ENCODE measurements at regions not wholly inside any gene's neighbourhood (a gene's known extent, or its start where the extent isn't known, plus 50 kb on each side); places are given as distances from the start of the nearest gene placed in this dataset.
A peak's percentile ranks its signal among the peaks of the same experiment; 100 is the strongest.

GRCh38 chr13:89936256-89936655 is 1411.2 kb upstream of the MIR17HG start:
- no peak for DNase-seq

- no peak for DNase-seq
Measured at GRCh38 chr13:89937420-89937819, 1410.1 kb upstream of the MIR17HG start.

- DNase-seq: no peak
Measured at GRCh38 chr13:89940383-89940782, 1407.1 kb upstream of the MIR17HG start.

- DNase-seq: no peak
Measured at GRCh38 chr13:89943139-89943538, 1404.3 kb upstream of the MIR17HG start.

GRCh38 chr13:89950225-89950624 is 1397.3 kb upstream of the MIR17HG start:
- no peak for DNase-seq

GRCh38 chr13:89951341-89951740 is 1396.1 kb upstream of the MIR17HG start:
- peak; percentile 2 for DNase-seq

GRCh38 chr13:89953581-89953980 is 1393.9 kb upstream of the MIR17HG start:
- DNase-seq: no peak

- DNase-seq: no peak
Measured at GRCh38 chr13:89955773-89956172, 1391.7 kb upstream of the MIR17HG start.

GRCh38 chr13:89959074-89959473 is 1388.4 kb upstream of the MIR17HG start:
- DNase-seq: no peak

GRCh38 chr13:89965252-89965651 is 1382.2 kb upstream of the MIR17HG start:
- no peak for DNase-seq

- DNase-seq: no peak
Measured at GRCh38 chr13:89966524-89966923, 1381.0 kb upstream of the MIR17HG start.

- DNase-seq: no peak
Measured at GRCh38 chr13:89967701-89968100, 1379.8 kb upstream of the MIR17HG start.

GRCh38 chr13:89968470-89968869 is 1379.0 kb upstream of the MIR17HG start:
- no peak for DNase-seq

GRCh38 chr13:89970353-89970709 is 1377.2 kb upstream of the MIR17HG start:
- DNase-seq: no peak

GRCh38 chr13:89977203-89977602 is 1370.3 kb upstream of the MIR17HG start:
- DNase-seq: no peak

- no peak for DNase-seq
Measured at GRCh38 chr13:89980896-89981295, 1366.6 kb upstream of the MIR17HG start.

GRCh38 chr13:89982407-89983095 is 1364.9 kb upstream of the MIR17HG start:
- DNase-seq: no peak

GRCh38 chr13:89988206-89988605 is 1359.3 kb upstream of the MIR17HG start:
- DNase-seq: no peak

GRCh38 chr13:90003566-90003965 is 1343.9 kb upstream of the MIR17HG start:
- DNase-seq: no peak

- DNase-seq: no peak
Measured at GRCh38 chr13:90008707-90009149, 1338.8 kb upstream of the MIR17HG start.

- DNase-seq: no peak
Measured at GRCh38 chr13:90014038-90014437, 1333.4 kb upstream of the MIR17HG start.

GRCh38 chr13:90015565-90016507 is 1331.7 kb upstream of the MIR17HG start:
- no peak for DNase-seq

- no peak for DNase-seq
Measured at GRCh38 chr13:90016688-90017087, 1330.8 kb upstream of the MIR17HG start.

- no peak for DNase-seq
Measured at GRCh38 chr13:90020536-90021070, 1326.9 kb upstream of the MIR17HG start.

Measured in NCI-H146 (cell line).